ENCODE measurements at regions not wholly inside any gene's neighbourhood (a gene's known extent, or its start where the extent isn't known, plus 50 kb on each side); places are given as distances from the start of the nearest gene placed in this dataset.
"Not testable (repeated sequence)": the region's sequence is repeated elsewhere in the genome, so short reads cannot be mapped to it uniquely, and the experiment has no call there.

GRCh38 chr9:89679581-89679980 is 74.8 kb downstream of the GADD45G start:
- H3K27ac ChIP-seq (ENCODE audit: low read length) = no peak overlapping the region
- H3K9me2 ChIP-seq (replicated peaks; ENCODE audit: insufficient read depth, low read length) = no peaks in the 10 kb centered on the region
- no peaks in the 10 kb centered on the region for H3K79me2 ChIP-seq (ENCODE audit: low read length)
- no peak overlapping the region for H3K4me3 ChIP-seq (ENCODE audit: low read length)
- H3F3A ChIP-seq (ENCODE audit: insufficient read depth, low read length) = no peaks in the 10 kb centered on the region
- no peaks in the 10 kb centered on the region for H4K20me1 ChIP-seq (ENCODE audit: insufficient read depth, low read length)
- no peaks in the 10 kb centered on the region for H3K9me3 ChIP-seq (replicated peaks; ENCODE audit: insufficient read depth, low read length)
- H3K4me1 ChIP-seq (ENCODE audit: low read length) = peaks cover 7% of the 10 kb centered on the region; the same call in 1 of the 2 replicates
- no peak for TF ChIP-seq EZH2 (optimal IDR thresholded peaks at IDR 0.05; ENCODE audit: low read depth, low read length)
- no peak for TF ChIP-seq EZH2phosphoT487 (IDR thresholded peaks at IDR 0.05; ENCODE audit: low read length)
- TF ChIP-seq, protein P1, sequence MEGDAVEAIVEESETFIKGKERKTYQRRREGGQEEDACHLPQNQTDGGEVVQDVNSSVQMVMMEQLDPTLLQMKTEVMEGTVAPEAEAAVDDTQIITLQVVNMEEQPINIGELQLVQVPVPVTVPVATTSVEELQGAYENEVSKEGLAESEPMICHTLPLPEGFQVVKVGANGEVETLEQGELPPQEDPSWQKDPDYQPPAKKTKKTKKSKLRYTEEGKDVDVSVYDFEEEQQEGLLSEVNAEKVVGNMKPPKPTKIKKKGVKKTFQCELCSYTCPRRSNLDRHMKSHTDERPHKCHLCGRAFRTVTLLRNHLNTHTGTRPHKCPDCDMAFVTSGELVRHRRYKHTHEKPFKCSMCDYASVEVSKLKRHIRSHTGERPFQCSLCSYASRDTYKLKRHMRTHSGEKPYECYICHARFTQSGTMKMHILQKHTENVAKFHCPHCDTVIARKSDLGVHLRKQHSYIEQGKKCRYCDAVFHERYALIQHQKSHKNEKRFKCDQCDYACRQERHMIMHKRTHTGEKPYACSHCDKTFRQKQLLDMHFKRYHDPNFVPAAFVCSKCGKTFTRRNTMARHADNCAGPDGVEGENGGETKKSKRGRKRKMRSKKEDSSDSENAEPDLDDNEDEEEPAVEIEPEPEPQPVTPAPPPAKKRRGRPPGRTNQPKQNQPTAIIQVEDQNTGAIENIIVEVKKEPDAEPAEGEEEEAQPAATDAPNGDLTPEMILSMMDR (IDR thresholded peaks at IDR 0.05; ENCODE audit: low read length) = no peak
- H3K4me2 ChIP-seq (ENCODE audit: low read depth, low read length) = no peak overlapping the region
- H3K9ac ChIP-seq (ENCODE audit: low read length) = no peak overlapping the region
- DNase-seq = no peak
- peaks cover 11% of the 10 kb centered on the region; the same call in 1 of the 2 replicates for H3K27me3 ChIP-seq (replicated peaks; ENCODE audit: insufficient read depth, low read length)
- no peak overlapping the region for H2AFZ ChIP-seq (ENCODE audit: low read length)
- H3K36me3 ChIP-seq (replicated peaks; ENCODE audit: insufficient read depth, low read length) = no peaks in the 10 kb centered on the region

GRCh38 chr9:89680547-89681467 is 76.0 kb downstream of the GADD45G start:
- H2AFZ ChIP-seq (ENCODE audit: low read length) = no peak overlapping the region
- no peak overlapping the region for H3K4me3 ChIP-seq (ENCODE audit: low read length)
- no peaks in the 10 kb centered on the region for H3F3A ChIP-seq (ENCODE audit: insufficient read depth, low read length)
- no peak overlapping the region for H3K9ac ChIP-seq (ENCODE audit: low read length)
- peaks cover 7% of the 10 kb centered on the region; the same call in 1 of the 2 replicates for H3K4me1 ChIP-seq (ENCODE audit: low read length)
- DNase-seq = no peak
- no peaks in the 10 kb centered on the region for H3K9me2 ChIP-seq (replicated peaks; ENCODE audit: insufficient read depth, low read length)
- peaks cover 21% of the 10 kb centered on the region; the same call in 1 of the 2 replicates for H3K27me3 ChIP-seq (replicated peaks; ENCODE audit: insufficient read depth, low read length)
- no peaks in the 10 kb centered on the region for H3K79me2 ChIP-seq (ENCODE audit: low read length)
- TF ChIP-seq EZH2phosphoT487 (IDR thresholded peaks at IDR 0.05; ENCODE audit: low read length) (no peak), EZH2 (optimal IDR thresholded peaks at IDR 0.05; ENCODE audit: low read depth, low read length) (no peak)
- TF ChIP-seq, protein P1 (IDR thresholded peaks at IDR 0.05; ENCODE audit: low read length) = no peak
- H3K4me2 ChIP-seq (ENCODE audit: low read depth, low read length) = no peak overlapping the region; the same call in 1 of the 2 replicates
- no peaks in the 10 kb centered on the region for H4K20me1 ChIP-seq (ENCODE audit: insufficient read depth, low read length)
- no peaks in the 10 kb centered on the region for H3K36me3 ChIP-seq (replicated peaks; ENCODE audit: insufficient read depth, low read length)
- H3K27ac ChIP-seq (ENCODE audit: low read length) = no peak overlapping the region
- H3K9me3 ChIP-seq (replicated peaks; ENCODE audit: insufficient read depth, low read length) = no peaks in the 10 kb centered on the region

DNA sequence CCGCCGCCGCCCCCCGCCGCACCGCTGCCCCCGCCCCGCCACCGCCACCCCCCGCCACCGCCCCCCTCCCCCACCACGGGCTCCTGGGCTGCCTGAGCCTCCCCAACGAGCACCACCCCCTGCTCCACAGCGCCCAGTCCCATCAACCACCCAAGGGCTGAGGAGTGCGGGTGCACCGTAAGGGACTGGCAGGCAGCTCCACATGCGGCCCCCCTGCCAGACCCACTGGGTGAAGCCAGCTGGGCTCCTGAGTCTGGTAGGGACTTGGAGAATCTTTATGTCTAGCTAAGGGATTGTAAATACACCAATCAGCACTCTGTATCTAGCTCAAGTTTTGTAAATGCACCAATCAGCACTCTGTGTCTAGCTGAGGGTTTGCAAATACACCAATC is 76.7 kb downstream of the GADD45G start:
- H3K9me2 ChIP-seq (replicated peaks; ENCODE audit: insufficient read depth, low read length) = not testable (repeated sequence)

DNA sequence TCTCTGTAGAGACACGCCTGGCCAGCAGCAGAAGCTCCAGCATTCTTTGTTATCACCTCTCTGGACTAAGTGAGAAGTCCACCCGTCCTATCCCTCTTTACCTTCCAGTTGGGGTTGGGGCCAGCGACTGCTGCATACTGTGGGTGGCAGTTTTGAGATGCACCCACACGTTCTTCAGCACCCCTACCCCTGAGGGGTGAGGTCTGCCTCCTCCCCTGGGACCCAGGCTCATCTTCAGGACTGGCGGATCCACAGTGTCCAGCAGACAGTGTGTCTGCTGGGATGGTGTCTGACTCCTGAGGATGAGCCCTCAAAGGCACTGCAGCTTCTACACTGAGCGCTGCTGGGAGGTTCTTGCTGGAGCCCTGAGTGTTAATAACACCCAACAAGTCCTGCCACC is 78.8 kb downstream of the GADD45G start:
- TF ChIP-seq EZH2phosphoT487 (IDR thresholded peaks at IDR 0.05; ENCODE audit: low read length) = no peak
- no peak for TF ChIP-seq EZH2 (optimal IDR thresholded peaks at IDR 0.05; ENCODE audit: low read depth, low read length)
- TF ChIP-seq, protein P1 (IDR thresholded peaks at IDR 0.05; ENCODE audit: low read length) = no peak
- Histone ChIP-seq H3K27ac (ENCODE audit: low read length) (no peak overlapping the region), H3K9me3 (replicated peaks; ENCODE audit: insufficient read depth, low read length) (no peaks in the 10 kb centered on the region), H3K9me2 (replicated peaks; ENCODE audit: insufficient read depth, low read length) (no peaks in the 10 kb centered on the region), H3K9ac (ENCODE audit: low read length) (no peak overlapping the region), H3K79me2 (ENCODE audit: low read length) (no peaks in the 10 kb centered on the region), H3K4me1 (ENCODE audit: low read length) (peaks cover 11% of the 10 kb centered on the region), H2AFZ (ENCODE audit: low read length) (no peak overlapping the region), H3K36me3 (replicated peaks; ENCODE audit: insufficient read depth, low read length) (no peaks in the 10 kb centered on the region), H3K4me2 (ENCODE audit: low read depth, low read length) (no peak overlapping the region), H3F3A (ENCODE audit: insufficient read depth, low read length) (no peaks in the 10 kb centered on the region), H4K20me1 (ENCODE audit: insufficient read depth, low read length) (no peaks in the 10 kb centered on the region), H3K4me3 (ENCODE audit: low read length) (no peak overlapping the region), H3K27me3 (replicated peaks; ENCODE audit: insufficient read depth, low read length) (peaks cover 45% of the 10 kb centered on the region)
- no peak for DNase-seq

More for the DNA sequence above, 76.7 kb downstream of the GADD45G start:
- H3K36me3 ChIP-seq (replicated peaks; ENCODE audit: insufficient read depth, low read length); H3K9ac ChIP-seq (ENCODE audit: low read length); H3F3A ChIP-seq (ENCODE audit: insufficient read depth, low read length); H3K4me3 ChIP-seq (ENCODE audit: low read length); H4K20me1 ChIP-seq (ENCODE audit: insufficient read depth, low read length); H3K4me2 ChIP-seq (ENCODE audit: low read depth, low read length); H3K27ac ChIP-seq (ENCODE audit: low read length); H3K9me3 ChIP-seq (replicated peaks; ENCODE audit: insufficient read depth, low read length); H3K79me2 ChIP-seq (ENCODE audit: low read length); H2AFZ ChIP-seq (ENCODE audit: low read length); DNase-seq: not testable (repeated sequence)
- H3K4me1 ChIP-seq (ENCODE audit: low read length) = peaks cover 11% of the 10 kb centered on the region
- peaks cover 25% of the 10 kb centered on the region; the same call in 1 of the 2 replicates for H3K27me3 ChIP-seq (replicated peaks; ENCODE audit: insufficient read depth, low read length)
